Keratinocyte (primary cell): ENCODE measurements at regions not wholly inside any gene's neighbourhood (a gene's known extent, or its start where the extent isn't known, plus 50 kb on each side); places are given as distances from the start of the nearest gene placed in this dataset.

Experiments
- EZH2 ChIP-seq: IDR thresholded peaks from one replicate; pipeline ENCODE4 v1.6.1; 2012; ENCODE audit warnings: inconsistent platforms, mild to moderate bottlenecking, low read length, moderate library complexity
- TF ChIP-seq, protein P1 (sequence below), 3 experiments: IDR thresholded peaks in 1 of 3; conservative IDR thresholded peaks in 1 of 3; optimal IDR thresholded peaks in 1 of 3; 2 replicates in 2 of 3; 3 replicates in 1 of 3; pipeline versions ENCODE3 to v1.5.1; 2011; ENCODE audit warnings: low read length in 3 of 3, mild to moderate bottlenecking in 3 of 3, moderate library complexity in 2 of 3, control low read depth in 1 of 3, inconsistent platforms in 1 of 3; ENCODE audit not compliant: insufficient read depth in 2 of 3; ENCODE audit errors: extremely low read depth in 1 of 3

DNA sequence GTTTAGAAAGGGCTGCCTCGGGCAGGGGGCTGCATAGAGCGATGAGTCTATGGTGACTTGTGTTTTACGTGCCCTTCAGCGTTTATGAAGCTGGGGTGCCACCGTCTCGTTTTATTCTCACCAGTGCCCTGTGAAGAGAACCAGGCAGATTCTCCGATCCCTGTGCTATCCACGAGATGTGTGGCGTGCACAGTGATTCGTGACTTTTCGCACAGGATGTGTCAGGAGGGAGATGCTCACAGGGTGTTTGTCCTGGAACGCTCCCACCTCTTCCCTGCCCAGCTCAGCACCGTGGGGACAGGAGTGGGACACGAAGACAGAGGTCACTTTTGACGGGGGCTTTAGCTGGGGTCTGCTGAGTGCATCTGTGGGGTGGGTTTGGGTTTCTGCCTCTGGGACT, 54.9 kb upstream of the AJAP1 start:
- no peak for TF ChIP-seq EZH2
- TF ChIP-seq, protein P1, sequence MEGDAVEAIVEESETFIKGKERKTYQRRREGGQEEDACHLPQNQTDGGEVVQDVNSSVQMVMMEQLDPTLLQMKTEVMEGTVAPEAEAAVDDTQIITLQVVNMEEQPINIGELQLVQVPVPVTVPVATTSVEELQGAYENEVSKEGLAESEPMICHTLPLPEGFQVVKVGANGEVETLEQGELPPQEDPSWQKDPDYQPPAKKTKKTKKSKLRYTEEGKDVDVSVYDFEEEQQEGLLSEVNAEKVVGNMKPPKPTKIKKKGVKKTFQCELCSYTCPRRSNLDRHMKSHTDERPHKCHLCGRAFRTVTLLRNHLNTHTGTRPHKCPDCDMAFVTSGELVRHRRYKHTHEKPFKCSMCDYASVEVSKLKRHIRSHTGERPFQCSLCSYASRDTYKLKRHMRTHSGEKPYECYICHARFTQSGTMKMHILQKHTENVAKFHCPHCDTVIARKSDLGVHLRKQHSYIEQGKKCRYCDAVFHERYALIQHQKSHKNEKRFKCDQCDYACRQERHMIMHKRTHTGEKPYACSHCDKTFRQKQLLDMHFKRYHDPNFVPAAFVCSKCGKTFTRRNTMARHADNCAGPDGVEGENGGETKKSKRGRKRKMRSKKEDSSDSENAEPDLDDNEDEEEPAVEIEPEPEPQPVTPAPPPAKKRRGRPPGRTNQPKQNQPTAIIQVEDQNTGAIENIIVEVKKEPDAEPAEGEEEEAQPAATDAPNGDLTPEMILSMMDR (optimal IDR thresholded peaks at IDR 0.05 in 1 of 3, IDR thresholded peaks at IDR 0.05 in 1 of 3, conservative IDR thresholded peaks at IDR 0.05 in 1 of 3; ENCODE audit: extremely low read depth in 1 of 3, insufficient read depth in 2 of 3, low read length in 3 of 3): no peak
